ENCODE measurements at regions not wholly inside any gene's neighbourhood (a gene's known extent, or its start where the extent isn't known, plus 50 kb on each side); places are given as distances from the start of the nearest gene placed in this dataset.

- TF ChIP-seq POLR2A (IDR thresholded peaks at IDR 0.05) (no peak), CTCF (IDR thresholded peaks at IDR 0.05) (no peak), POLR2AphosphoS5 (IDR thresholded peaks at IDR 0.05) (no peak)
Measured at GRCh38 chr10:114885443-114885842, 52.6 kb upstream of the TRUB1 start.

Measured in prostate gland (tissue), 2 donors.